HG03460 (cell line): ENCODE measurements at regions not wholly inside any gene's neighbourhood (a gene's known extent, or its start where the extent isn't known, plus 50 kb on each side); places are given as distances from the start of the nearest gene placed in this dataset.

Experiments
- ATAC-seq: cut with Tn5 transposase; IDR thresholded peaks from one replicate; pipeline ENCODE4 v1.9.1; 2021; ENCODE audit not compliant: unreplicated experiment

DNA sequence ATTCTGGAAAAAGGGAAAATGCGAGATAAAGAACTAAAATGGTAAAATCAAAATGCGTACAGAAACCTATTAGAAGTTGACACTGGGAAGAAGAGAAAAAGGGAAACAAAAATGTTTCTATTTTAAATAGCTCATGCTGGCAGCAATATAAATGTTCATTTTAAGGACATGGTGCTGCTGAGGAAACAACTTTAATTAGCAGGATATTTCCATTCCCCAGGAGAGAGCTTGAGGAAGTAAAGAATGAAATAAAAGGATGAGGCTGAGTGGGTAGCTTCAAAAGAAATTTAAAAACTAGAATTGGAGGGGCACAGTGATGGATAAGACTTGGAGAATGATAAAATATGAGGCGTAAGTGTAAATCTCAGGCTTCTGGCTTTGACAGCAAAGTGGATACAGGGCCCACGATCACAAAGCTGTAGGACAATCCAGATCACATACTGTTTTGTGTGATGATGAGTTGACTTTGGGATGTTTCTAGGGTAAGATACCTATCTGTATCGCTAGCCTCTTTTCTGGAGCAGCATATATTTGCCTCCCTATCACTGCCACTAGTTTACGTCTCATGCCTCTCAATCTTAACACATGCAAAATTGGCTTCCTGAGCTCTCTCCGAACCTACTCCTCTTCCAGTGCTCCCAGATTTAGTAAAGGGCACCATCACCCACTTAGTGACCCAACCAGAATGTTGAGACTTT is 571.3 kb upstream of the MIR17HG start:
- no peak for ATAC-seq

DNA sequence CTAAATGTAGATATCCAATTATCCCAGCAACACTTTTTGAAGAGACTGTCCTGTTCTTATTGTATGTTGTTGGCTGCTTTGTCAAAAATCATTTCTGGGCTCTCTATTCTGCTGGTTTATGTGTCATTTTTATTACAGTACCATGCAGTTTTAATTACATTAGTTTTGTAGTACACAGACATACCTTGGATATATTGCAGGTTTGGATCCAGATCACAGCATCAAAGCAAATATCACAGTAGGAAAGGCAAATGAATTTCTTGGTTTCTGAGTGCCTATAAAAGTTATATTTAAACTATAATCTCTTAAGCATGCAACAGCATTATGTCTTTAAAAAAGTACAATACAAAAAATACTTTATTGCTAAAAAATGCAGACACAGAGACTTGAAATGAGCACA is 564.2 kb upstream of the MIR17HG start:
- ATAC-seq, result no peak

DNA sequence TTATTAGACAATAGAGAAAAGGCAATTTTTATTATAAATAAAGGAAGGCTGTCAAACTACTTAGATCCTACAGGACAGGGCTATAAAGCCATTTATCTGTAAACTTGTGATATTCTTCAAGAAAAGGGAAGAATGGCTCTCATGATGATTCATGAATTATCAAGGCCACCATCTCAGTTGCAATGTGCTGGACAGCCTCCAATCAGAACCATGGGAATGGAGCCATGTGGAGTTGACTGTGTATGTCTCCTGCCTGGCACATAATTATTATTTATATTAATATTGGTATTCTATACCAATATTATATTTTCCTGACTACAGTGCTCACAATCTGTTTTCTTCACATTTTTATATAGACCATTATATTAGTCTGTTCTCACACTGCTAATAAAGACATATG is 560.5 kb upstream of the MIR17HG start:
- no peak for ATAC-seq

DNA sequence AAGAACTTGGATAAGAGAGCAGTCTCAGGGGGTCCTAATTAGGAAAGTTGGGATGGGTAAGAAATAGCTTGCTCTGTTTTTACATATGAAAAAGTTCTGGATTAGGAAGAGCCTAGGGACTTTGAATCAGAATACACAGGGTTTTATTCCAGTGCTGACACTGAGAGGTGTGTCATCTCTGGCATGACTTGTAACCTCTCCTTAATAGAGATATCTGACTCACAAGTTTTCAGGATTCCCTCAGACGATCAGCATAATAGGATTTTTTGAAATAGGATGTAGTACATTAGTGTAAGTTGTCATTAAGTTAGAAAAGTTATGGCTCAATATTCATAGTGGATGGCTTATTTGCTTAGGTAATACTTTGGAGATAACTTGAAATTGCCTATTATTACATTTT is 555.2 kb upstream of the MIR17HG start:
- ATAC-seq, result no peak

DNA sequence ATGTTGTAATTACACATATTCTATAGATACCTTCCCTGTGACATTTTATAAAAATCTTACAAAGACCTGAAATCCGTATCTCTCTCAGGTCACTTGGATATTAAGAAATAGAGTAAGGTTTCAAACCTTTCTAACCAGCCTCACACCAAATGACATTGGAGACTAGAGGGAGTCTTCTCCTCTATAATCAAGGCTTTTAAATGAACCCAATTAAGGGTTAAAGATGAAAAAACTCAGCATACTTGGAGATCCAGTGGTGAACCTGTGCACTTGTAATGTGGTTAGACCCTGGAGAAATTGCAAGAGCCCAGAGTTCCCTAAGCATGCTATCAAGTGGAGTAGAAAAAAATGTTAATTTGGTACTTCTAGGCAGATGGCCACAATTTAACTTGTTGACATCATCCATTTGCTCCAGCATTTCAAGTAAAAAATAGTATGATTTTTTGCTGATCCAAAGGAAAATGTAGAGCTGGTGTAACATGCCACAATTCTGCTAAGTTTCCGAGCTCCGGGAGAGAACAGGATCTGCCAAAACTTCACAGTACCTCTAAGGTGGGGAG is 554.1 kb upstream of the MIR17HG start:
- ATAC-seq, result no peak

DNA sequence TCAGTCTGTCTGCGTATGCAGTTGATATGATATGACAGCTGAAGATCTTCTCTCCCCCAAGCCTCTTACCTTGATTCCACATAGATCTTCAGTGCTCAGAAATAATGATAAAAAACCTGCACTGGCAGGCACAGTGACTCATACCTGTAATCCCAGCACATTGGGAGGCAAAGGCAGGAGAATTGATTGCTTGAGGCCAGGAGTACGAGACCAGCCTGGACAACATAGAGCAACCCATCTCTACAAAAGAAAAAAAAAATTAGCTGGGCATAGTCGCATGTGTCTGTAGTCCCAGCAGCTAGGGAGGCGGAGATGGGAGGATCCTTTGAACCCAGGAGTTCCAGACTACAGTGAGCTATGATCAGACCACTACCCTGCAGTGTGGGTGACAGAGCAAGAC is 551.0 kb upstream of the MIR17HG start:
- ATAC-seq, result no peak

DNA sequence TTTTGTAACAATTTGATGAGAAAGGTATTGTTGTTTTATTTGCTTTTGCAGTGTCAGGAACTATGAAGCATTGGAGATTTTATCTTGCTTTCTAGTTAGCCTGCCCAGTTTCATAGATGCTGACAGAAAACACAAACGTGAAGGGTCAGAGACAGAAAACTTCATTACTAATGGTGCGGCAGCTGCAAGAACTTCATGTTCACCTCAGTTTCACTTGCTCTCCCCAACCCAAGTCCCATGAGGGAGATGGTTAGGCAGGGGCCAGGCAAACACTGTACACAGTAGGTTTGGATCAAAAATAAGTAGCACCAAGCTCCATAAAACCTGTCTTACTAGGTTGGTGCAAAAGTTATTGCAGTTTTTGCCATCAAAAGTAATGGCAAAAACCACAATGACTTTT is 550.2 kb upstream of the MIR17HG start:
- no peak for ATAC-seq

DNA sequence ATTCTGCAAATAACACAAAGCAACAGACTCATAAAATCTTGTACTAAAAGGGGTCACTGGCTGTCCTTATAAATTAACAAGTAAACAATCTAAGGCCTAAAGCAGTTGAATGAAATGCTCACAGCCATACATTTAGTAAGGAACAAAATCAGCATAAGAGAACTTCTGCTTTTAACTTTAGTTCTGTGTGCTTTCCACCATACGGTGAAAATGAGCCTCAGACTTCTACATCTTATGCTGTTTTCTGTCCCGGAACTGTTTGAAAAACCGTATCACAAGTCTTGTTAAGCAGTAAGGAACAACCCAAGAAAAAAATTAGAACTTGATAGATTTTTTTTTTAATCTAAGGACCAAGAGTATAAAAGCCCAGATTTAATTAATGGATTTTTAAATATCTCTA is 549.1 kb upstream of the MIR17HG start:
- no peak for ATAC-seq

DNA sequence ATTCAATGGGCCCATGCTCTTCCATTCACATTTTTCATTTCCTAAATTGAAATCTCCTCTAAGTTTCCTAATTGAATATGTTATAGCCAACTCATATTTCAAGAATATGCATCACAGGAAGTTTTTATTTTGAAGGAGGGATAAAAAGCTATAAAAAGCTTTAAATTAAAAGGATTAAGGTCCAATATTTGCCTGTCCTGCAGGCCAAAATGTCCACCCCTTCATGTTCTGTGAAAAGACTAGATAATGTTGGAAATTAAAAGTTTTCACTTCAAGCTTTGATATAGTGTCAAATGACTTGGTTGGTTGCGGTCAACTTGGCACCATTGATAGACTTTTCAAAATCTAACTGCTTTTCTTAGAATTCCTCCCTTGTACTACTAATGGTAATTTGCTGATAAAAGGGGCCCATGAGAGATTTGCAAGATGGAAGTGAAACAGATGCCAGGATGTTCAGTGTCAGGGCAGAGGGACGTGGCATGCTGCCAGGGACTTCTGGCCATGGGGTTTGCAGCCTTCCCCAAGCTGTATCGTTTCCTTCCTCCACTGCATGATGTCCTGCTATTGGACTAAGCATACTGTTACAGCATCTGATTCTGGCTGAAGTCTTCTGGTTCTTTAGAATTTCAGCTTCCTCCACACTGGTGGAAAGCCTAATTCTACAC is 547.3 kb upstream of the MIR17HG start:
- no peak for ATAC-seq

DNA sequence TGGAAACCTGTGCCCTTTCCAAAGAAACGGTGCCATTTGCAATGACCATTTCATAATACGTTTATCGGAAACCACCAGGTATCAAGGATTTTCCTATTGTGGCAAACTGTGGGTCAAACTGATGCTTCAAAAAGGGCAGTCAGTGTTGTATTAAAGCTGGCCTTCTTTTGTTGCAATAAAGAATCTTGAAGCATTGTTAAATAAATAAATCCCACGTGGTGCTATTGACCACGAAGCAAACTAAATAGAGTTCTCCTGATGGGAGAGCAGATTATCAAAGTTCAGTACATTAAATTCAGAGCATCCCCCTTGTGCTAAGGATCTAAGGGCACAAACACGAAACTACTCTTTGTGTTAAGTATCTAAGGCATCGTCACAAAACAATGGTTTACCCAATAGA is 545.9 kb upstream of the MIR17HG start:
- ATAC-seq, result no peak

DNA sequence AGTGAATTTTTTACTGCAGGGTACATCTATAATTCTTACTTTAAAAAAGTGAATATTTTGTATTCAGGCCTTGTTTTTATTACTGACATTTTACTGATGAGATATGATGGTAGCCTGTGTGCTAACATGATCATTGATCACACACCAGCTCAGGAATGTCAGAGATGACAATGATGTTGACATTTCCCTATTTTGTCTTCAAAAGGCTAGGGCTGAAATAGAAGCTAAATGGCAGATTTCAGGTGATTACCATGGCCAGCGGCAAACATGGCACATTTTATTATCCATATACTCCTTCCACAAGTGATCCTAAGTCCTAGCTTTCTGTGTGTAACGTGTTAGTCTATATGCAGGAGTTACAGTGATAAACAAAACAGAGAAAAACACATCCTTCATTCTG is 544.3 kb upstream of the MIR17HG start:
- ATAC-seq, result no peak

DNA sequence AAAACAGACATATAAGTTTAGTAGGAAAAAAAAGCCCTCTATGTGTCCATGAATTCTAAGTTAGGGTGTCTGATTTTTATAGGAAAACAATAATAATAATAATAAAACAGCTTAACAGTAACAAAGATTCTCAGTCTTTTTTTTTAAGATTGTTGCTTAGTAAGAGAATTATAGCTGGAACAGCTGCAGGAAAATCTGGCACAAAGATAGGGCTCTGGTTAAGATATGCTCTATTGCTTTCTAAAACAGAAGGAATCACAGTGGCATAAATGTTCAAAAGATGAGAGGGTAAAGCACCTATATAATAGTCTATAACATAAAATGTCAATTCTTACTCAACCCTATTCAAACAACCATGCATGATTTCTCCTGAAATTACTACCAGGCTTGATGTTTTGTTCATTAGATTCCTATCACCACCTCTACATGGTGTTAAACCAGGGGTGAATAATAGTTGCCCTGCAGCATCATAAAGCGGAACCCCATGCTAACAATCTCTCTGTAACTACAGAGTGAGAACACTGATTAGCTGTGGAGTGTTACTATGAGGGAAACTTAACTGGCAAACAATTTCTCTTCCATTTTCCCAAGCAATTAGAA is 541.4 kb upstream of the MIR17HG start:
- ATAC-seq, result no peak

DNA sequence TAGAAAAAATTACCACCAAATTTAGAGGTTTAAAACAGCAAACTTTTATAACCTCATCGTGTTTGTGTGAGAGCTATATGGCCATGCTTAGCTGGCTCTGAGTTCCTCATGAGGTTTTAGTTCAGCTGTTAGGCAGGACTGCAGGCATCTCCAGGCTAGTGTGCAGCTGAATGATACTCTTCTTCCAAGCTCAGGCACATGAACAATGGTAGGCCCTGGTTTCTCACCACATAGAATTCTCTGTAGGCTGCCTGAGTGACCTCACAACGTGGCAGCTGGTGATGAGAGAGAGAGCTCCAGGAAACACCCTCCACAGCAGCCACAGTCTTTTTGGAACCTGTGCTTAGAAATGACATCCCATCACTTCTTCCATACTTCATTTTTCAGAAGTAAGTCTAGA is 540.6 kb upstream of the MIR17HG start:
- ATAC-seq, result no peak

DNA sequence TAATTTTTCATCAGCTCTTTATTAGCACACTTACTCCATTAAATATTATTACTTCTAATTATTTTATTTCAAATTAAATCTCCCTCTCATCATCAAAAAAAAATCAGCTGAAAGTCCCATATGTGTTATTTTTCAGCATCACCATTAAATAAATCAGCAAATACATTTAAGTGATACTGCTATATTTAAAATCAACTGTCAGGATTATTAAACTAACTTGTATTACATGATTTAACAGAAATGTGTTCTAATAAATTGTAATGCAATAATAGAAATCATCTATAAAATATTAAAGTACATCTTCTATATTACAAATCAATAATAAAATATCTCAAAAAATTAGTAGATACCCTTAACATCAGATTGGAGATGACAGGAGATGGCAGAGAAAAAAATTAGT is 538.6 kb upstream of the MIR17HG start:
- ATAC-seq, result no peak

DNA sequence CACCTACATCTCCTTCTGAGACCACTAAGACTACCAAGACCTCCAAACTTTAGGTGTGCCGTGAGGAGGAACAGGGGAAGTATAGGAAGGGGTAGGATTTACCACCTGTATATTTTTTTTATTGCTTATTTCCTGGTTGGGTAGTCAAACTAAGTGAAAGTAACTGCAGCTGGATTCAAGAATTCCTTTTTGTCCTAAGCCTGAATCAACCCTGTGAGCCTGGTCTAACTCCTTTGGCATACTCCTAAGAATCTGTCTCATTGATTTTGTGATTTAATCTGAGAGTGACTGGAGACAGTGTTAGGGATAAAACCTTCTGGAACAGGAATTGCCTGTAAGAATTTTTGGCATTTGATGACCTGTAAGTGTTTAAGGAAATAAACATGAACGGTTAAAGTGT is 523.5 kb upstream of the MIR17HG start:
- ATAC-seq, result no peak

DNA sequence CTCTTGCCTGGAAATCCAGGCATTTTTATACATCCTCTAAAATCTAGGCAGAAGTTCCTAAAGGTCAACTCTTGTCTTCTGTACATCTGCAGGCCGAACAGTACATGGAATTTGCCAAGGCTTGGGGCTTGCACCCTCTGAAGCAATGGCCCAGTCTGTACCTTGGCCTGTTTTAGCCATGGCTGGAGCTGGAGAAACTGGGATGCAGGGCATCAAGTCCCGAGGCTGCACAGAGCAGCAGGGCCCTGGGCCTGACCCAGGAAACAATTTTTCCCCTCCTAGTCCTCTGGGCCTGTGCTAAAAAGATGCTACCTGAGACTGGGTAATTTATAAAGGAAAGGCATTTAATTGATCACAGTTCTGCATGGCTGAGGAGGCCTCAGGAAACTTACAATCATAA is 520.8 kb upstream of the MIR17HG start:
- ATAC-seq, result no peak

DNA sequence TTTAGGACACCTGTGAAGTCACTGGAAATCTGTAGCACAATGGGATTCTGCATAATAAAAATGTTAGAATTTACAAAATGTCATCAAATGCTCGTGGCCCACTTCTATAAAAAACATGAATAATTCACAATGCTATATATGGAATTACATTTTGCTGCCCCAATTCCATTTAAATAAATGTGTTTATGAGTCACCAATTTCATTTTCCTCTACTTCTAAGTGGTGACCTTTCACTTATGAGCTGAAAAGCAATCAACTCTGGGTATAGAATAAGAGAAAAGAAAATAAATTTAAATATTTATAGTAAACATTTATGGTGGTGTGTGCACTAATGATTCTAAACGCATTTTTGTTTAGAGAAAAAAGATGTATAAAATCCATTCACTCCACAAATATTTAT is 516.7 kb upstream of the MIR17HG start:
- ATAC-seq, result no peak

DNA sequence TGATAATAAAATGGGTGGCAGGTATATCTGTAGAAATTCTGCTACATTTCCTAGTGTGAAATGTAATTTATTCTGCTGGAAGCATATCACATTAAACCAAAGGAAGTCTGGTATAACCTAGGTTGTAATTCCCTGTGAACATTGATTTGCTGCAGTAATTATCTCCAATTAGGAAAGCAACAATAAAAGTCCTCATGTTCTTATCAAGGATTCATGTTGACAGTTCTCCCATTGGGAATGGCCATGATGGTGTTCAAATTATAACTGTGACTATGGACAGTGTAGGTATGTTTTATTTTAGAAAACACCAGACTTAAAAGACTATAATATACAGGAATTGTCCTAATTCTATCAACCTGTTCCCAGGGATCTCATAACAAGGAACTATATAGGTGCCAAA is 513.5 kb upstream of the MIR17HG start:
- no peak for ATAC-seq

DNA sequence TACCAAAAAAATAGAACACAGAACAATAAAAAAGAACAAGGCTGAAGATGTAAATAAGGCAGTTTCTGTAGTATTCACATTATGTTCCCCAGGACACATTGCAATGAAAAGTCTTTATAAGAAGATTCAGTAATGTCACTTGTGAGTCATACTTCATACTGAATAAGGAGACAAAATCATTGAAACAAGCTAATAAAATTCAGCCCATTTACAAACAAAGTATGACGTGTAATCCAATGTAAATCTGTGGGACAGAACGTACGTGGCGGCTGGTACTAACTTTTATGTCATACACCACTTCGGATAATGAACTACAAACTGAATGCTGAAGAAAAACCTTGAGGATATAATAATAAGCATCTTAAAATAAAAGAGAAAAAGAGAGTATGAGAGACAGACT is 512.8 kb upstream of the MIR17HG start:
- no peak for ATAC-seq

DNA sequence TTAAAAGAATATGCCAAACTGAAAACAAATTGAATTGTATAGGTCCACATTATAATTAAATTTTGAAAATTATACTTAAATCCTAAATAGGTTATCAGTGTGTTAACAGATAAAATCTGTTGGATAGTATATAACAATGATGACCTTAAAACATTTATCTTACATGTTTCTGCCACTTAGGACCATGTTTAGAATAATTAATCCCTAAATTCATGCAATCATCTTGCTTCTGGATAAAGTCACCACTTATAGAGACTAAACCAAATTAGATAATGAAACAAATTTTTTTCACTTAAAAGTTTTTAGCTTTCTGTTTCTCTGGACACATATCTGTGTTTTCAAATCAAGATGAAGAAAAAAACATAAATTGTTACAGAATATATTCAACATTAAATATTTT is 511.7 kb upstream of the MIR17HG start:
- no peak for ATAC-seq

DNA sequence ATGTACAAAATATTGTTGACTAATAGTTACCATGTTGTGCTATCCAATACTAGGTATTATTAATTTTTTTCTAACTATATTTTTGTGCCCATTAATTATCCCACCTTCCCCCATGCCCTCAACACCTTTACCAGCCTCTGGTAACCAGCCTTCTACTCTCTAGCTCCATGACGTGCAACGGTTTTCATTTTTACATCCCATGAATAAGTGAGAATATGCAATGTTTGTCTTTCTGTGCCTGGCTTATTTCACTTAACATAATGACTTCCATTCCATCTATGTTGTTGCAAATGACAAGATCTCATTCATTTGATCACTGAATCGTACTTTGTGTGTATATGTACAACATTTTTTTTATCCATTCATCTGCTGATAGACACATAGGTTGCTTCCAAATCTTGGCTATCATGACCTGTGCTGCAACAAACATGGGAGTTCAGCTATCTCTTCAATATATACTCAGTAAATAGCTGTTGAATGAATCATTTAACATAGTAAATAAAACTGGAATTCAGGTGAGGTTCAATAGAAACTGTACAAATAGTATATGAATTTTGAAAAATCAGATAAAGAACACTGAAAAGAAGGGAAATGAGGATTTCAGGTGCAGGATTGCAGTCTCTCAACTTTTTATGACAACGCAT is 509.0 kb upstream of the MIR17HG start:
- ATAC-seq, result no peak

DNA sequence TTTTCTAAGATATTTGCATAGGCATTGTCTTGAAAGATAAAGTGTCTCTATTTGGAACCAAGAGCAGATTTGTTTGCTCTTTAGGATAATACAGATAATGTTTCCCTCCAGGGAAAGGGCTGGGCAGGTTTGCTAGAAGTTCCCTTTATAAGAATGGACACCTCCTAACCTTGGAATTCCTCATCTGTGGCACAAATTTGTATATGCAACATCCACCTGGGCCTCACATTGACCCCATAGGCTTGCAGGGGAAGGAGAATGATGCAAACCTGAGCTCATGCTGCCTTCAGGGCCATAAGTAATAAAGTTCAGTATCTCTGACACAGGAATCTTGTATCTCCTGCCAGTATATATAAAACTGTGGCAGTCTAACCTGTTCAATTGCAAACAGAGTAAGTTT is 508.4 kb upstream of the MIR17HG start:
- no peak for ATAC-seq
